ENCODE measurements at regions not wholly inside any gene's neighbourhood (a gene's known extent, or its start where the extent isn't known, plus 50 kb on each side); places are given as distances from the start of the nearest gene placed in this dataset.
"Not testable (repeated sequence)": the region's sequence is repeated elsewhere in the genome, so short reads cannot be mapped to it uniquely, and the experiment has no call there.

- H4K20me1 ChIP-seq (ENCODE audit: control insufficient read depth, extremely low read depth, insufficient read depth, low read length) = no peaks in the 10 kb centered on the region
- H3K4me1 ChIP-seq (ENCODE audit: control insufficient read depth, extremely low read depth, insufficient read depth, low read length) = no peaks in the 10 kb centered on the region
- no peak for TF ChIP-seq EZH2 (IDR thresholded peaks at IDR 0.05; ENCODE audit: low read length, missing control alignments)
- TF ChIP-seq, protein P1, sequence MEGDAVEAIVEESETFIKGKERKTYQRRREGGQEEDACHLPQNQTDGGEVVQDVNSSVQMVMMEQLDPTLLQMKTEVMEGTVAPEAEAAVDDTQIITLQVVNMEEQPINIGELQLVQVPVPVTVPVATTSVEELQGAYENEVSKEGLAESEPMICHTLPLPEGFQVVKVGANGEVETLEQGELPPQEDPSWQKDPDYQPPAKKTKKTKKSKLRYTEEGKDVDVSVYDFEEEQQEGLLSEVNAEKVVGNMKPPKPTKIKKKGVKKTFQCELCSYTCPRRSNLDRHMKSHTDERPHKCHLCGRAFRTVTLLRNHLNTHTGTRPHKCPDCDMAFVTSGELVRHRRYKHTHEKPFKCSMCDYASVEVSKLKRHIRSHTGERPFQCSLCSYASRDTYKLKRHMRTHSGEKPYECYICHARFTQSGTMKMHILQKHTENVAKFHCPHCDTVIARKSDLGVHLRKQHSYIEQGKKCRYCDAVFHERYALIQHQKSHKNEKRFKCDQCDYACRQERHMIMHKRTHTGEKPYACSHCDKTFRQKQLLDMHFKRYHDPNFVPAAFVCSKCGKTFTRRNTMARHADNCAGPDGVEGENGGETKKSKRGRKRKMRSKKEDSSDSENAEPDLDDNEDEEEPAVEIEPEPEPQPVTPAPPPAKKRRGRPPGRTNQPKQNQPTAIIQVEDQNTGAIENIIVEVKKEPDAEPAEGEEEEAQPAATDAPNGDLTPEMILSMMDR (conservative IDR thresholded peaks at IDR 0.05 in 1 of 2, IDR thresholded peaks at IDR 0.05 in 1 of 2; ENCODE audit: low read depth in 1 of 2, low read length in 2 of 2) = no peak
- no peak for DNase-seq (ENCODE audit: low read depth in 2 of 2)
- no peaks in the 10 kb centered on the region for H3K27me3 ChIP-seq (ENCODE audit: control insufficient read depth, insufficient read depth, low read length)
- no peak overlapping the region for H3K27ac ChIP-seq (ENCODE audit: insufficient read depth, low read length)
- H3K9me3 ChIP-seq (ENCODE audit: control insufficient read depth, insufficient read depth, low read depth, low read length) = no peaks in the 10 kb centered on the region
- H3K9ac ChIP-seq (ENCODE audit: insufficient read depth, low read length) = no peak overlapping the region
- no peaks in the 10 kb centered on the region for H3K36me3 ChIP-seq (ENCODE audit: control insufficient read depth, insufficient read depth, low read length)
- no peak overlapping the region for H3K4me2 ChIP-seq (ENCODE audit: extremely low read depth, insufficient read depth, low read length)
- H3K79me2 ChIP-seq (ENCODE audit: control insufficient read depth, insufficient read depth, low read length) = no peaks in the 10 kb centered on the region
- H3K4me3 ChIP-seq (replicated peaks in 1 of 4; ENCODE audit: control extremely low read depth in 1 of 4, insufficient read depth in 1 of 4, low read depth in 3 of 4, low read length in 4 of 4) = no peak overlapping the region
- no peak overlapping the region for H2AFZ ChIP-seq (ENCODE audit: low read length)
Observed at GRCh38 chr9:78905387-78905786, 608.5 kb downstream of the PSAT1 start.

DNA sequence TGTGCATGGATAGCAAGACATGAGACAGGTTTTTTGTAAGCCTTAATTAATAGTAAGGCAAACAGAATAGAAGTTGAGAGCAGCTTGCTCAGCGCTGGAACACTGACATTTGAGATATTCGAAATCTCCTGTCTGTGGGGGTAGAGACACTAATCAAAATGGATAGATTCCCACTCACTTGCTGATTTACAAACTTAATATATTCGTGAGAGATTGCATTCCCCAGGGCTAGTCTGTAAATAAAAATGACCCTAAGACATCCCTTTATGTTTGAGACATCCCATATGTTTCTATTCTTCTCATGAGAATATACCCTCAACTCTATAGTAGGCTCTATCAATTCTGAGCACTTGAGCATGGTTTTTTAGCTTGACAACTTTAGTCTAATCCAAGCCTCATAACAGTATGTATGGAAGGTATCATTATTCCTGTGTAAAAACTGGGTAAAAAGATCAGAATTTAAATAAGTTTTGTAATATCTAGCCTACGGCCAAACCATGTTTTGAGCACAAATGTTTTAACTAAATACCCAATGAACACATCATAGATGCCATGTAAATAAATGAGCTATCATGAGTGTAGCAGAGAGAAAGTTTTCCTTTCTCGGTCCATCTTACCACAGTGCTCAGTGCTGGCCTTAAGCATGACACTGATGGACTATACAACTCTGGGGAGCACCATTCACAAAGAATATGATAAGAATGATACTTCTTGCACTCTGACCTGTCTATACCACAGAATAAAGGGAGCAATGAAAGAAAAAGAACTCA lies 609.2 kb downstream of the PSAT1 start:
- no peaks in the 10 kb centered on the region for H3K4me1 ChIP-seq (ENCODE audit: control insufficient read depth, extremely low read depth, insufficient read depth, low read length)
- H3K79me2 ChIP-seq (ENCODE audit: control insufficient read depth, insufficient read depth, low read length) = no peaks in the 10 kb centered on the region
- no peak overlapping the region for H3K4me2 ChIP-seq (ENCODE audit: extremely low read depth, insufficient read depth, low read length)
- no peak overlapping the region for H3K9ac ChIP-seq (ENCODE audit: insufficient read depth, low read length)
- DNase-seq (ENCODE audit: low read depth in 2 of 2) = peak in 1 of 2 donors; percentile 28
- no peaks in the 10 kb centered on the region for H3K36me3 ChIP-seq (ENCODE audit: control insufficient read depth, insufficient read depth, low read length)
- H3K27ac ChIP-seq (ENCODE audit: insufficient read depth, low read length) = no peak overlapping the region
- H2AFZ ChIP-seq (ENCODE audit: low read length) = no peak overlapping the region
- H3K27me3 ChIP-seq (ENCODE audit: control insufficient read depth, insufficient read depth, low read length) = no peaks in the 10 kb centered on the region
- TF ChIP-seq, protein P1 (conservative IDR thresholded peaks at IDR 0.05 in 1 of 2, IDR thresholded peaks at IDR 0.05 in 1 of 2; ENCODE audit: low read depth in 1 of 2, low read length in 2 of 2) = no peak
- no peak for TF ChIP-seq EZH2 (IDR thresholded peaks at IDR 0.05; ENCODE audit: low read length, missing control alignments)
- H3K4me3 ChIP-seq (replicated peaks in 1 of 4; ENCODE audit: control extremely low read depth in 1 of 4, insufficient read depth in 1 of 4, low read depth in 3 of 4, low read length in 4 of 4) = no peak overlapping the region
- no peaks in the 10 kb centered on the region for H4K20me1 ChIP-seq (ENCODE audit: control insufficient read depth, extremely low read depth, insufficient read depth, low read length)
- no peaks in the 10 kb centered on the region for H3K9me3 ChIP-seq (ENCODE audit: control insufficient read depth, insufficient read depth, low read depth, low read length)

DNA sequence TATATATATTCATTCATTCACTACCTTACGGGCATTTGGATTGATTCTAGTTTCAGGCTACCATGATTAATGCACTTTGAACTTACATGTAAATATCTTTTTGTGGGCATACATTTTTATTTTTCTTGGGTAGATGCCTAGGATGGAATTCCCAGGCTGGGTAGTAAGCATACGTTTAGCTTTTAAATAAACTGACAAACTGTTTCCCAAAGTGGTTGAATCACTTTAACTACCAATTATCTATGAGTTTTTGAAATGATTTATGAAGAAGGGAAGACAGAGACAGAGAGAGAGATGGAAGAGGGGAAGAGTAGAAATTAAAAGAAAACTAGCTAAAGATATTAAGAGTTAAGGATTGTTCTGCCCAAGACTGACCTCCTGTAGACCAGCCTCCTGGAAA lies 612.6 kb downstream of the PSAT1 start:
- H2AFZ ChIP-seq (ENCODE audit: low read length) = no peak overlapping the region
- TF ChIP-seq EZH2 (IDR thresholded peaks at IDR 0.05; ENCODE audit: low read length, missing control alignments) = no peak
- TF ChIP-seq, protein P1 (conservative IDR thresholded peaks at IDR 0.05 in 1 of 2, IDR thresholded peaks at IDR 0.05 in 1 of 2; ENCODE audit: low read depth in 1 of 2, low read length in 2 of 2) = no peak
- no peaks in the 10 kb centered on the region for H3K36me3 ChIP-seq (ENCODE audit: control insufficient read depth, insufficient read depth, low read length)
- H3K79me2 ChIP-seq (ENCODE audit: control insufficient read depth, insufficient read depth, low read length) = no peaks in the 10 kb centered on the region
- H3K27me3 ChIP-seq (ENCODE audit: control insufficient read depth, insufficient read depth, low read length) = no peaks in the 10 kb centered on the region
- H3K9ac ChIP-seq (ENCODE audit: insufficient read depth, low read length) = no peak overlapping the region
- H3K9me3 ChIP-seq (ENCODE audit: control insufficient read depth, insufficient read depth, low read depth, low read length) = no peaks in the 10 kb centered on the region
- no peak overlapping the region for H3K4me3 ChIP-seq (replicated peaks in 1 of 4; ENCODE audit: control extremely low read depth in 1 of 4, insufficient read depth in 1 of 4, low read depth in 3 of 4, low read length in 4 of 4)
- H4K20me1 ChIP-seq (ENCODE audit: control insufficient read depth, extremely low read depth, insufficient read depth, low read length) = no peaks in the 10 kb centered on the region
- H3K27ac ChIP-seq (ENCODE audit: insufficient read depth, low read length) = no peak overlapping the region
- no peak overlapping the region for H3K4me2 ChIP-seq (ENCODE audit: extremely low read depth, insufficient read depth, low read length)
- DNase-seq (ENCODE audit: low read depth in 2 of 2) = peak; percentile 41 to 59
- H3K4me1 ChIP-seq (ENCODE audit: control insufficient read depth, extremely low read depth, insufficient read depth, low read length) = no peaks in the 10 kb centered on the region

- H3K79me2 ChIP-seq (ENCODE audit: control insufficient read depth, insufficient read depth, low read length); H3K4me1 ChIP-seq (ENCODE audit: control insufficient read depth, extremely low read depth, insufficient read depth, low read length); H3K36me3 ChIP-seq (ENCODE audit: control insufficient read depth, insufficient read depth, low read length); H3K9ac ChIP-seq (ENCODE audit: insufficient read depth, low read length); DNase-seq (ENCODE audit: low read depth in 2 of 2); H2AFZ ChIP-seq (ENCODE audit: low read length); H3K4me3 ChIP-seq (replicated peaks in 1 of 4; ENCODE audit: control extremely low read depth in 1 of 4, insufficient read depth in 1 of 4, low read depth in 3 of 4, low read length in 4 of 4); H3K27ac ChIP-seq (ENCODE audit: insufficient read depth, low read length); H3K4me2 ChIP-seq (ENCODE audit: extremely low read depth, insufficient read depth, low read length); H3K9me3 ChIP-seq (ENCODE audit: control insufficient read depth, insufficient read depth, low read depth, low read length); H4K20me1 ChIP-seq (ENCODE audit: control insufficient read depth, extremely low read depth, insufficient read depth, low read length); H3K27me3 ChIP-seq (ENCODE audit: control insufficient read depth, insufficient read depth, low read length): not testable (repeated sequence)
Observed at GRCh38 chr9:78916884-78917283, 620.0 kb downstream of the PSAT1 start.
